Liver (tissue), 8 donors: ENCODE measurements at regions not wholly inside any gene's neighbourhood (a gene's known extent, or its start where the extent isn't known, plus 50 kb on each side); places are given as distances from the start of the nearest gene placed in this dataset.

Experiments
- DNase-seq: peaks from one replicate; pipeline ENCODE4 v3.0.0-alpha.2; 2017; ENCODE audit warnings: low spot score
- H3K27ac ChIP-seq, 2 donors: one replicate each; pipeline ENCODE4 v1.7.0; 2013; ENCODE audit warnings: inconsistent platforms in 2 of 2, low read length in 2 of 2, control low read depth in 1 of 2, low read depth in 1 of 2, mild to moderate bottlenecking in 1 of 2
- H3K27me3 ChIP-seq, 4 donors: one replicate each; pipeline versions ENCODE4 v1.6.1 to v1.7.0; 2013; ENCODE audit warnings: low read length in 3 of 4, inconsistent platforms in 1 of 4, mild to moderate bottlenecking in 1 of 4, moderate library complexity in 1 of 4; ENCODE audit not compliant: control insufficient read depth in 4 of 4, insufficient read depth in 4 of 4
- H3K36me3 ChIP-seq, 4 donors: one replicate each; pipeline versions ENCODE4 v1.6.1 to v1.7.0; 2013; ENCODE audit warnings: low read length in 3 of 4, mild to moderate bottlenecking in 3 of 4, low read depth in 1 of 4, moderate library complexity in 1 of 4; ENCODE audit not compliant: control insufficient read depth in 4 of 4, insufficient read depth in 3 of 4
- H3K4me1 ChIP-seq, 4 donors: one replicate each; pipeline versions ENCODE4 v1.6.1 to v1.7.0; 2013; ENCODE audit warnings: low read length in 3 of 4, mild to moderate bottlenecking in 3 of 4, moderate library complexity in 1 of 4; ENCODE audit not compliant: control insufficient read depth in 4 of 4, insufficient read depth in 4 of 4
- H3K4me3 ChIP-seq, 3 donors: one replicate each; pipeline versions ENCODE4 v1.6.1 to v1.7.0; 2013; ENCODE audit warnings: low read length in 3 of 3, control low read depth in 1 of 3, low read depth in 1 of 3, mild to moderate bottlenecking in 1 of 3
- H3K9ac ChIP-seq, 2 donors: one replicate each; pipeline ENCODE4 v1.7.0; 2013; ENCODE audit warnings: low read length in 2 of 2, mild to moderate bottlenecking in 2 of 2, moderate library complexity in 2 of 2, control low read depth in 1 of 2, low read depth in 1 of 2
- H3K9me3 ChIP-seq, 4 donors: one replicate each; pipeline versions ENCODE4 v1.6.1 to v1.7.0; 2013; ENCODE audit warnings: low read length in 3 of 4; ENCODE audit not compliant: control insufficient read depth in 4 of 4
- ATF3 ChIP-seq: IDR thresholded peaks from 2 replicates; pipeline ENCODE4 v1.6.1; 2016; ENCODE audit warnings: antibody characterized with exemption
- CTCF ChIP-seq: fragments of 150-350 bp; IDR thresholded peaks from 2 replicates; pipeline ENCODE4 v1.5.1; 2017; ENCODE audit warnings: improper control_type of control experiment, low read depth, low read length; ENCODE audit not compliant: missing input control
- EGR1 ChIP-seq, 2 donors: IDR thresholded peaks; 2 replicates each; pipeline ENCODE4 v1.6.1; 2016 to 2018; ENCODE audit warnings: antibody characterized with exemption in 2 of 2, low read depth in 2 of 2
- FOXA1 ChIP-seq: IDR thresholded peaks from 2 replicates; pipeline ENCODE4 v1.6.1; 2016; ENCODE audit warnings: antibody characterized with exemption
- FOXA2 ChIP-seq: IDR thresholded peaks from 2 replicates; pipeline ENCODE4 v1.6.1; 2016; ENCODE audit warnings: antibody characterized with exemption
- GABPA ChIP-seq, 2 donors: IDR thresholded peaks in 1 of 2; conservative IDR thresholded peaks in 1 of 2; 2 replicates each; pipeline ENCODE4 v1.6.1; 2016; ENCODE audit warnings: antibody characterized with exemption in 2 of 2, mild to moderate bottlenecking in 1 of 2, moderate library complexity in 1 of 2
- HNF4A ChIP-seq, 2 donors: conservative IDR thresholded peaks; 2 replicates each; pipeline ENCODE4 v1.6.1; 2016; ENCODE audit warnings: antibody characterized with exemption in 2 of 2, mild to moderate bottlenecking in 2 of 2
- HNF4G ChIP-seq: IDR thresholded peaks from 2 replicates; pipeline ENCODE4 v1.6.1; 2016; ENCODE audit warnings: antibody characterized with exemption
- JUND ChIP-seq, 2 donors: IDR thresholded peaks; 2 replicates each; pipeline ENCODE4 v1.6.1; 2016; ENCODE audit warnings: antibody characterized with exemption in 2 of 2
- MAX ChIP-seq: IDR thresholded peaks from 2 replicates; pipeline ENCODE4 v1.6.1; 2016; ENCODE audit warnings: antibody characterized with exemption
- NR2F2 ChIP-seq: IDR thresholded peaks from 2 replicates; pipeline ENCODE4 v1.6.1; 2016; ENCODE audit warnings: antibody characterized with exemption
- RAD21 ChIP-seq, 2 donors: IDR thresholded peaks; 2 replicates each; pipeline ENCODE4 v1.6.1; 2016; ENCODE audit warnings: antibody characterized with exemption in 2 of 2, mild to moderate bottlenecking in 2 of 2
- RXRA ChIP-seq, 2 donors: IDR thresholded peaks; 2 replicates each; pipeline ENCODE4 v1.6.1; 2017 to 2018; ENCODE audit warnings: antibody characterized with exemption in 2 of 2, mild to moderate bottlenecking in 1 of 2
- SP1 ChIP-seq: IDR thresholded peaks from 2 replicates; pipeline ENCODE4 v1.6.1; 2018; ENCODE audit warnings: antibody characterized with exemption, mild to moderate bottlenecking
- YY1 ChIP-seq: IDR thresholded peaks from 2 replicates; pipeline ENCODE4 v1.6.1; 2016; ENCODE audit warnings: antibody characterized with exemption, mild to moderate bottlenecking
- ZBTB33 ChIP-seq: IDR thresholded peaks from 2 replicates; pipeline ENCODE4 v1.6.1; 2016; ENCODE audit warnings: antibody characterized with exemption
- WGBS: extraction: QIAGEN DNeasy Blood & Tissue Kit; methylation state at CpG from one replicate; pipeline ENCODE4 v1.1.7; 2013; 5-methylcytosine and 5-hydroxymethylcytosine counted together
- TF ChIP-seq, protein P1 (sequence below): IDR thresholded peaks from 2 replicates; pipeline ENCODE4 v1.6.1; 2016; ENCODE audit warnings: antibody characterized with exemption, mild to moderate bottlenecking
- donor health status: healthy.
- donor health status: healthy.
- donor health status: healthy.
- donor health status: healthy.
- donor health status: healthy.

DNA sequence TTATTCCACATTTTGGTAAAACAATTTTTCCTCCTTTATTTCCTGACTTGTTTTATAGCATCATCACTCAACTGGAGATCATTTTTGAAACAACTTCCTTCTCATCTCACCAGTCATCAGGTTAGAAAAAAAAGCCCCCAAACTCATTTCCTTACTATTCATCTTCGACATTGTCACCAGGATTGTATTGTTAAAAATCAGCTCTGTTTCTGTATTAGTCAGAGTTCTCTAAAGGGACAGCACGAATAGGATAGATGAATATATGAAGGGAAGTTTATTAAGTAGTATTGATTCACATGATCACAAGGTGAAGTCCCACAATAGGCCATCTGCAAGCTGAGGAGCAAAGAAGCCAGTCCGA is 392.6 kb downstream of the FUT8 start:
- no peak for DNase-seq
- H3K4me3 ChIP-seq, result no peak overlapping the region
- WGBS, result 68% methylated on average over 3 of the region's 3 CpGs
- H3K9ac ChIP-seq, result no peak overlapping the region
- H3K36me3 ChIP-seq, result no peaks in the 10 kb centered on the region
- H3K27ac ChIP-seq, result no peak overlapping the region
- H3K4me1 ChIP-seq, result no peaks in the 10 kb centered on the region
- no peaks in the 10 kb centered on the region for H3K27me3 ChIP-seq
- H3K9me3 ChIP-seq, result peaks cover 7 to 19% (median 12%) of the 10 kb centered on the region in 4 donors
- TF ChIP-seq JUND (IDR thresholded peaks at IDR 0.05), result no peak
- no peak for TF ChIP-seq SP1
- TF ChIP-seq ATF3, result no peak
- no peak for TF ChIP-seq FOXA1
- TF ChIP-seq CTCF, result no peak
- no peak for TF ChIP-seq EGR1 (IDR thresholded peaks at IDR 0.05; ENCODE audit: low read depth in 2 of 2)
- TF ChIP-seq, protein P1, sequence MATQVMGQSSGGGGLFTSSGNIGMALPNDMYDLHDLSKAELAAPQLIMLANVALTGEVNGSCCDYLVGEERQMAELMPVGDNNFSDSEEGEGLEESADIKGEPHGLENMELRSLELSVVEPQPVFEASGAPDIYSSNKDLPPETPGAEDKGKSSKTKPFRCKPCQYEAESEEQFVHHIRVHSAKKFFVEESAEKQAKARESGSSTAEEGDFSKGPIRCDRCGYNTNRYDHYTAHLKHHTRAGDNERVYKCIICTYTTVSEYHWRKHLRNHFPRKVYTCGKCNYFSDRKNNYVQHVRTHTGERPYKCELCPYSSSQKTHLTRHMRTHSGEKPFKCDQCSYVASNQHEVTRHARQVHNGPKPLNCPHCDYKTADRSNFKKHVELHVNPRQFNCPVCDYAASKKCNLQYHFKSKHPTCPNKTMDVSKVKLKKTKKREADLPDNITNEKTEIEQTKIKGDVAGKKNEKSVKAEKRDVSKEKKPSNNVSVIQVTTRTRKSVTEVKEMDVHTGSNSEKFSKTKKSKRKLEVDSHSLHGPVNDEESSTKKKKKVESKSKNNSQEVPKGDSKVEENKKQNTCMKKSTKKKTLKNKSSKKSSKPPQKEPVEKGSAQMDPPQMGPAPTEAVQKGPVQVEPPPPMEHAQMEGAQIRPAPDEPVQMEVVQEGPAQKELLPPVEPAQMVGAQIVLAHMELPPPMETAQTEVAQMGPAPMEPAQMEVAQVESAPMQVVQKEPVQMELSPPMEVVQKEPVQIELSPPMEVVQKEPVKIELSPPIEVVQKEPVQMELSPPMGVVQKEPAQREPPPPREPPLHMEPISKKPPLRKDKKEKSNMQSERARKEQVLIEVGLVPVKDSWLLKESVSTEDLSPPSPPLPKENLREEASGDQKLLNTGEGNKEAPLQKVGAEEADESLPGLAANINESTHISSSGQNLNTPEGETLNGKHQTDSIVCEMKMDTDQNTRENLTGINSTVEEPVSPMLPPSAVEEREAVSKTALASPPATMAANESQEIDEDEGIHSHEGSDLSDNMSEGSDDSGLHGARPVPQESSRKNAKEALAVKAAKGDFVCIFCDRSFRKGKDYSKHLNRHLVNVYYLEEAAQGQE, result no peak
- TF ChIP-seq HNF4A (conservative IDR thresholded peaks at IDR 0.05), result no peak
- TF ChIP-seq GABPA (IDR thresholded peaks at IDR 0.05 in 1 of 2, conservative IDR thresholded peaks at IDR 0.05 in 1 of 2), result no peak
- no peak for TF ChIP-seq RXRA (IDR thresholded peaks at IDR 0.05)

- Histone ChIP-seq H3K27me3 (no peaks in the 10 kb centered on the region), H3K4me3 (no peak overlapping the region), H3K27ac (no peak overlapping the region), H3K9ac (no peak overlapping the region), H3K36me3 (no peaks in the 10 kb centered on the region), H3K4me1 (no peaks in the 10 kb centered on the region), H3K9me3 (peaks cover 7 to 19% (median 12%) of the 10 kb centered on the region in 4 donors)
- no peak for DNase-seq
- WGBS, result 86% methylated on average over 2 of the region's 2 CpGs
- TF ChIP-seq CTCF (no peak), HNF4A (conservative IDR thresholded peaks at IDR 0.05) (no peak), FOXA1 (no peak), ZBTB33 (no peak), EGR1 (IDR thresholded peaks at IDR 0.05; ENCODE audit: low read depth in 2 of 2) (no peak), RAD21 (IDR thresholded peaks at IDR 0.05) (no peak), MAX (no peak), SP1 (no peak), FOXA2 (no peak), HNF4G (no peak), RXRA (IDR thresholded peaks at IDR 0.05) (no peak), GABPA (IDR thresholded peaks at IDR 0.05 in 1 of 2, conservative IDR thresholded peaks at IDR 0.05 in 1 of 2) (no peak), NR2F2 (no peak), YY1 (no peak)
These were observed 395.9 kb downstream of the FUT8 start for GRCh38 chr14:65808390-65808789.
